H54 (cell line): ENCODE measurements at regions not wholly inside any gene's neighbourhood (a gene's known extent, or its start where the extent isn't known, plus 50 kb on each side); places are given as distances from the start of the nearest gene placed in this dataset.
"Not testable (repeated sequence)": the region's sequence is repeated elsewhere in the genome, so short reads cannot be mapped to it uniquely, and the experiment has no call there.

ENCODE experiments used
- DNase-seq: peaks from one replicate; pipeline ENCODE4 v3.0.0; 2011; ENCODE audit warnings: low spot score, mixed read lengths; ENCODE audit not compliant: insufficient read length
- FAIRE-seq: peaks from 3 replicates; lab custom pipeline; 2011; peaks lifted over from hg19 to GRCh38; lab: Jason Lieb, UNC
- POLR2A ChIP-seq: IDR thresholded peaks from 2 replicates; pipeline ENCODE4 v1.6.1; 2011; ENCODE audit warnings: low read depth, mild to moderate bottlenecking, low read length

- no peak for TF ChIP-seq POLR2A
- no peak for DNase-seq
- no peak for FAIRE-seq
Observed at GRCh38 chrX:113212052-113212451, 371.4 kb upstream of the AMOT start.

- DNase-seq (no peak), FAIRE-seq (no peak)
- no peak for TF ChIP-seq POLR2A
Observed at GRCh38 chrX:113202601-113203000, 362.0 kb upstream of the AMOT start.

- no peak for TF ChIP-seq POLR2A
- DNase-seq (no peak), FAIRE-seq (no peak)
Observed at GRCh38 chrX:113195949-113196348, 355.3 kb upstream of the AMOT start.

- FAIRE-seq (no peak), DNase-seq (no peak)
- no peak for TF ChIP-seq POLR2A
Observed at GRCh38 chrX:113192418-113192817, 351.8 kb upstream of the AMOT start.

- no peak for TF ChIP-seq POLR2A
- DNase-seq (no peak), FAIRE-seq (no peak)
Observed at GRCh38 chrX:113157496-113157895, 316.9 kb upstream of the AMOT start.

- not testable (repeated sequence) for DNase-seq, FAIRE-seq
Observed at GRCh38 chrX:113154315-113154714, 313.7 kb upstream of the AMOT start.

- no peak for DNase-seq
- FAIRE-seq = no peak
- no peak for TF ChIP-seq POLR2A
Observed at GRCh38 chrX:113136836-113137235, 296.2 kb upstream of the AMOT start.

- DNase-seq = no peak
- TF ChIP-seq POLR2A = no peak
- no peak for FAIRE-seq
Observed at GRCh38 chrX:113133316-113133715, 292.7 kb upstream of the AMOT start.

GRCh38 chrX:113124693-113125092 is 284.1 kb upstream of the AMOT start:
- TF ChIP-seq POLR2A = no peak
- FAIRE-seq = no peak
- no peak for DNase-seq

GRCh38 chrX:113075521-113075920 is 234.9 kb upstream of the AMOT start:
- DNase-seq (no peak), FAIRE-seq (no peak)
- no peak for TF ChIP-seq POLR2A

GRCh38 chrX:113059714-113060113 is 219.1 kb upstream of the AMOT start:
- FAIRE-seq = no peak
- no peak for DNase-seq
- no peak for TF ChIP-seq POLR2A

- FAIRE-seq (no peak), DNase-seq (no peak)
- no peak for TF ChIP-seq POLR2A
Observed at GRCh38 chrX:113058634-113059033, 218.0 kb upstream of the AMOT start.

- TF ChIP-seq POLR2A = no peak
- FAIRE-seq = no peak
- DNase-seq = no peak
Observed at GRCh38 chrX:113048896-113049295, 208.3 kb upstream of the AMOT start.

- DNase-seq = no peak
- no peak for TF ChIP-seq POLR2A
Observed at GRCh38 chrX:113048480-113048879, 207.8 kb upstream of the AMOT start.

GRCh38 chrX:113033966-113034680 is 193.5 kb upstream of the AMOT start:
- no peak for DNase-seq
- no peak for TF ChIP-seq POLR2A
- FAIRE-seq = no peak

More at GRCh38 chrX:113048480-113048879, 207.8 kb upstream of the AMOT start:
- FAIRE-seq = no peak
